ENCODE measurements at regions not wholly inside any gene's neighbourhood (a gene's known extent, or its start where the extent isn't known, plus 50 kb on each side); places are given as distances from the start of the nearest gene placed in this dataset.

DNA sequence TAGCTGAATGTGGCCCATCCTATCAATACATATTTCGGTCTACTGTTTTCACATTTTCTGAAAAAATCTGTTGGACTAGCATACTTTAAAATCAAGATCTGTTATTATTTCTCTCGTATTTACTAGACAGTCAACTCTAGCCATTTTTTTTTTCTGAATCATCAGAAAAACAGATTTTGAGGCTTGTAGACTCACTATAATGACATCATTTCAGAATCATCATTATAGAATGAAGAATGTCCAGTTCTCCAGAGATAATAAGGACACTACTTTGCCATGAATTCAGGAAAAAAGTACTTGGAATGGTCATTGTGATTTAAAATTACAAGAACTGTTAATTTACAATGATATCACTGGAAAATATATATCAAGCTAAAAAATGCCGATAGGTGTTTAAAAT lies 589.8 kb downstream of the KCNH5 start:
- Histone ChIP-seq H3K4me1 (replicated peaks in 1 of 2) (no peaks in the 10 kb centered on the region), H3K9me3 (replicated peaks in 1 of 3) (no peaks in the 10 kb centered on the region), H3K27ac (no peak overlapping the region), H3K27me3 (no peaks in the 10 kb centered on the region), H3K36me3 (replicated peaks in 1 of 2) (no peaks in the 10 kb centered on the region), H3K4me3 (no peak overlapping the region)
- WGBS, 4 donors: 72 to 81% (median 75%) methylated on average over 3 of the region's 3 CpGs
- intact Hi-C loops (cut with DNase I): no loop called here
- DNase-seq: no peak
- TF ChIP-seq POLR2A (IDR thresholded peaks at IDR 0.05): no peak
- TF ChIP-seq, protein P1, sequence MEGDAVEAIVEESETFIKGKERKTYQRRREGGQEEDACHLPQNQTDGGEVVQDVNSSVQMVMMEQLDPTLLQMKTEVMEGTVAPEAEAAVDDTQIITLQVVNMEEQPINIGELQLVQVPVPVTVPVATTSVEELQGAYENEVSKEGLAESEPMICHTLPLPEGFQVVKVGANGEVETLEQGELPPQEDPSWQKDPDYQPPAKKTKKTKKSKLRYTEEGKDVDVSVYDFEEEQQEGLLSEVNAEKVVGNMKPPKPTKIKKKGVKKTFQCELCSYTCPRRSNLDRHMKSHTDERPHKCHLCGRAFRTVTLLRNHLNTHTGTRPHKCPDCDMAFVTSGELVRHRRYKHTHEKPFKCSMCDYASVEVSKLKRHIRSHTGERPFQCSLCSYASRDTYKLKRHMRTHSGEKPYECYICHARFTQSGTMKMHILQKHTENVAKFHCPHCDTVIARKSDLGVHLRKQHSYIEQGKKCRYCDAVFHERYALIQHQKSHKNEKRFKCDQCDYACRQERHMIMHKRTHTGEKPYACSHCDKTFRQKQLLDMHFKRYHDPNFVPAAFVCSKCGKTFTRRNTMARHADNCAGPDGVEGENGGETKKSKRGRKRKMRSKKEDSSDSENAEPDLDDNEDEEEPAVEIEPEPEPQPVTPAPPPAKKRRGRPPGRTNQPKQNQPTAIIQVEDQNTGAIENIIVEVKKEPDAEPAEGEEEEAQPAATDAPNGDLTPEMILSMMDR (IDR thresholded peaks at IDR 0.05): no peak

DNA sequence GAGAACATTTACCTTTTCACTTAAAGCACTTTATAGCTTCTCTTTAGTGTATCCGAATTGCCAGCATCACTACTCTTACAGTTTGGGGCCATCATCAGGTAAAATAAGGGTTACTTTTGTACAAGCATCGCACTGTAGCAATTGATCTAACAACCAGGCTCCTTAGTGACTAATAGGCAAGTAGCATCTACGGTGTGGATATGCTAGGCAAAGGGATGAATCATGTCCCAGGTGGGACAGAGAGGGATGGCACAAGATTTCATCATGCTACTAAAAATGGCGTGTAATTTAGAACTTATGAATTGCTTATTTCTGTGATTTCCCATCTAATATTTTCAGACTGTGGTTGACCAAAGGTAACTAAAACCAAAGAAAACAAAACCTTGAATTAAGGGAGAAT lies 582.3 kb downstream of the KCNH5 start:
- H3K9me3 ChIP-seq (replicated peaks in 1 of 3): no peaks in the 10 kb centered on the region
- H3K4me1 ChIP-seq (replicated peaks in 1 of 2): no peaks in the 10 kb centered on the region
- no peak overlapping the region for H3K27ac ChIP-seq
- WGBS, 4 donors: 65 to 81% (median 74%) methylated on average over 4 of the region's 4 CpGs
- no peaks in the 10 kb centered on the region for H3K36me3 ChIP-seq (replicated peaks in 1 of 2)
- TF ChIP-seq, protein P1 (IDR thresholded peaks at IDR 0.05): no peak
- TF ChIP-seq POLR2A (IDR thresholded peaks at IDR 0.05): no peak
- DNase-seq: no peak
- no peak overlapping the region for H3K4me3 ChIP-seq
- no peaks in the 10 kb centered on the region for H3K27me3 ChIP-seq
- intact Hi-C loops (cut with DNase I): no loop called here

DNA sequence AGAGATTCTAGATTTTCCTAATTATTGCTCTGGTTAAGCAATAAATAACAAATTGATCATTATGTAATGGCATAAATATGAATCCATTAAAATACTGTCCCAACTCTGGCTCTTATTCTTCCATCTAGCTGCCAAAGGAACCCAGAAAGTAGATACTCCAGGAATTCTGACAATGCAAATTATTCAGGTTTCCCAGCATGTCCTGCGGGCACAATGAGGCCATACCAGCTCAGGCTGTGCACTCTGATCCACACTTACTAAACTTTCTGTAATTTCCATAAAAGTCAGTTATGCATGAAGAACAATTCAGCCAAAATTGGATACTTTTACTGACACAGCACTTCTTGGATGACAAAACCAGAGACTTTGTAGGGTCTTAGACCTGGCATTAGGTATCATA lies 576.3 kb downstream of the KCNH5 start:
- Histone ChIP-seq H3K9me3 (replicated peaks in 1 of 3) (no peaks in the 10 kb centered on the region), H3K27ac (no peak overlapping the region), H3K4me3 (no peak overlapping the region), H3K27me3 (no peaks in the 10 kb centered on the region), H3K4me1 (replicated peaks in 1 of 2) (no peaks in the 10 kb centered on the region), H3K36me3 (replicated peaks in 1 of 2) (no peaks in the 10 kb centered on the region)
- intact Hi-C loops (cut with DNase I): no loop called here
- no peak for TF ChIP-seq POLR2A (IDR thresholded peaks at IDR 0.05)
- TF ChIP-seq, protein P1 (IDR thresholded peaks at IDR 0.05): no peak
- 81 to 89% (median 84%) methylated on average over 1 of the region's 1 CpG for WGBS, 4 donors
- DNase-seq: no peak

DNA sequence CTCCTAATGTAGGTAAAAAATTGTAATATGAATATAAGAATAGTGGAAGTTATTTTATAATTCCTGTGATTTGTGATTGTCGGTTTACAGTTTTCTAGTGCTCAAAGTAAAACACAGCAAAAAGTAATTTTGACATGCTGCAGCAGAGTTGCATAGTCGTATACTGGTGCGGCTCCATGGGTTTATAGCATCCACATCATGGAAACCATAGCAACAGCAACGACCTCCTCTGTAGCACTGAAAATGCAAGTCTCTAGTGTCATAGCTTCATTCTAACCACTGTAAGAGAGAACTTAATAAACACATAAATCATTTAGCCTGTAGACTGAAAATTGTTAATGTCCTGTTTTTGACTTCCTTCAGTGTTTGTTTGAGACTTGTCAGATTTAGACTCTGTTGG lies 574.3 kb downstream of the KCNH5 start:
- WGBS, 4 donors: 66 to 76% (median 72%) methylated on average over 4 of the region's 4 CpGs
- H3K4me1 ChIP-seq (replicated peaks in 1 of 2): no peaks in the 10 kb centered on the region
- no peaks in the 10 kb centered on the region for H3K36me3 ChIP-seq (replicated peaks in 1 of 2)
- no peak for TF ChIP-seq POLR2A (IDR thresholded peaks at IDR 0.05)
- TF ChIP-seq, protein P1 (IDR thresholded peaks at IDR 0.05): no peak
- no peak overlapping the region for H3K27ac ChIP-seq
- DNase-seq: no peak
- intact Hi-C loops (cut with DNase I): no loop called here
- no peaks in the 10 kb centered on the region for H3K27me3 ChIP-seq
- H3K9me3 ChIP-seq (replicated peaks in 1 of 3): no peaks in the 10 kb centered on the region
- no peak overlapping the region for H3K4me3 ChIP-seq

Data from adrenal gland (tissue), 9 donors.